ENCODE measurements at regions not wholly inside any gene's neighbourhood (a gene's known extent, or its start where the extent isn't known, plus 50 kb on each side); places are given as distances from the start of the nearest gene placed in this dataset.

DNA sequence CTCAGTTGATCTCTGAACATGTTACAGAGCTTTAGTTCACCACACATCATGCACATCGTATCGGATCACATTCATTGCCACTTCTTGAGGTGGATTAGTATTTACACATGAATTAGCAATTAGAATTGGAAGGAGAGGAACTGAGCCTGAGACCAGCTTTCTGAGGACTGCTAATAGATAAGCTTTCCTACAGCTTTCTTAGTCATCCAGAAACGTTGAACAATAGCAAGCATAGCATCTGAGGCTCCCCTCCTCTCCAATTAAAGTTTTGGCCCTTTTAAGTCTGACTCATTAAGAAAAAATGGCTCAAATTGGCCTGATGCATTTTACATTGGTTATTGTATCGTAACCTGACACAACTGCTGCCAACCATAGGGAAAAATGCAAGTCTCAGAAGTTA is 1130.4 kb downstream of the CDH8 start:
- no peak overlapping the region for H3K4me3 ChIP-seq (ENCODE audit: low read length)
- H3K27ac ChIP-seq (ENCODE audit: low read length), result no peak overlapping the region
- H3K27me3 ChIP-seq (ENCODE audit: control insufficient read depth, insufficient read depth, low read length), result no peaks in the 10 kb centered on the region
- no peaks in the 10 kb centered on the region for H3K36me3 ChIP-seq (ENCODE audit: control insufficient read depth, low read depth, low read length)
- H3K9ac ChIP-seq (ENCODE audit: low read length), result no peak overlapping the region
- H3K9me3 ChIP-seq (ENCODE audit: control insufficient read depth, low read depth, low read length), result no peaks in the 10 kb centered on the region
- peaks cover 7% of the 10 kb centered on the region for H3K4me1 ChIP-seq (ENCODE audit: control insufficient read depth, low read depth, low read length)

DNA sequence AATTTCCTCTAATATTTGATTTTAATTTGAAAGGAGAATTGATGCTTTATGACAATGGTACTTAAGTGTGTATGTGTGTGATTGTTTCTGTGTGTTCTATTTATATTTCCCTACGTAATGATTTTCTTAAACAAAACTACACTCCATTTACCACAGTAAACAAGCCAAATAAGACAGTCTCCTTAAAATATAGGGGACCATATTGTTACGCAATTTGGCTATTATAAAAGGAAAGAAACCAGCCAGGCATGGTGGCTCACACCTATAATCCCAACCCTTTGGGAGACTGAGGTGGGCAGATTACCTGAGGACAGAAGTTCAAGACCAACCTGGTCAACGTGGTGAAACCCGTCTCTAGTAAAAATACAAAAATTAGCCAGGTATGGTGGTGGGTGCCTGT is 1134.1 kb downstream of the CDH8 start:
- H3K9me3 ChIP-seq (ENCODE audit: control insufficient read depth, low read depth, low read length), result no peaks in the 10 kb centered on the region
- H3K4me1 ChIP-seq (ENCODE audit: control insufficient read depth, low read depth, low read length), result peaks cover 14% of the 10 kb centered on the region
- H3K36me3 ChIP-seq (ENCODE audit: control insufficient read depth, low read depth, low read length), result no peaks in the 10 kb centered on the region
- no peak overlapping the region for H3K27ac ChIP-seq (ENCODE audit: low read length)
- H3K9ac ChIP-seq (ENCODE audit: low read length), result no peak overlapping the region
- no peak overlapping the region for H3K4me3 ChIP-seq (ENCODE audit: low read length)
- no peaks in the 10 kb centered on the region for H3K27me3 ChIP-seq (ENCODE audit: control insufficient read depth, insufficient read depth, low read length)

DNA sequence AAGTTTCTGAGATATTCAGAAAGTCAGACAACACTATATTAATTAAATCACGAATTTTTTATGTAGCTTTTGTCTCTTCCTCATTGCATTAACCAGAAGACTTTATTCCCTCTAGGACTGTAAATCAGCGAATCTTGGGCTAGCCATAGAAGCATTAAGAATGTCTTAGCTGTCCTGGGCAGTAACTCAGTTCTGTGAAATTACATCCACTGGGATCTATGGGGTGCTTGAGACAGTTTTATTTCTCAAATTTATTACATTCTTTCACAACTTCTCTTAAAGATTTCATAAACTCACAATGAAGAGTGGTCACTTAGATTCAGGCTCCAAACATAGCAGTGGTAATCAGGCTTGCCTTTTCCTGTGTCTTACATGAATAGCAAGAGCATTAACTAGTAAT is 1153.4 kb downstream of the CDH8 start:
- no peak overlapping the region for H3K27ac ChIP-seq (ENCODE audit: low read length)
- H3K4me1 ChIP-seq (ENCODE audit: control insufficient read depth, low read depth, low read length), result no peaks in the 10 kb centered on the region
- H3K4me3 ChIP-seq (ENCODE audit: low read length), result no peak overlapping the region
- no peaks in the 10 kb centered on the region for H3K36me3 ChIP-seq (ENCODE audit: control insufficient read depth, low read depth, low read length)
- no peak overlapping the region for H3K9ac ChIP-seq (ENCODE audit: low read length)
- H3K27me3 ChIP-seq (ENCODE audit: control insufficient read depth, insufficient read depth, low read length), result no peaks in the 10 kb centered on the region
- H3K9me3 ChIP-seq (ENCODE audit: control insufficient read depth, low read depth, low read length), result no peaks in the 10 kb centered on the region

DNA sequence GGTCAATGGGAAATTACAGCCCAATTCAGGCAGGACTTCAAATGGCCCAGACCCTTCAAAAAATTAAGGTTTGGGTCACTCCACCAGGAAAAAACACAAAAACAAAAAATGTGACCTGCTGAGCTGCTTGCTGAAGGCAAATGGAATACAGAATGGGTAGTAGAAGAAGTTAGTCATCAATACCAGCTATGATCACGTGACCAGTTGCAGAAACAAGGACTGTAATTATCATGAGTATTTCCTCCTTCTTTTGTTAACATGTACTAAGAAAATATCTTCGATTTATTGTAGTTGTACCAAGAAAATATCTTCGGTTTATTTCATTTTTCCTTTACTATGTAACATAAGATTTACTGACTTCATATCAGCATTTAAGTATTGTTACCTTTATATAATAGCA is 1183.6 kb downstream of the CDH8 start:
- H3K27me3 ChIP-seq (ENCODE audit: control insufficient read depth, insufficient read depth, low read length), result no peaks in the 10 kb centered on the region
- no peak overlapping the region for H3K27ac ChIP-seq (ENCODE audit: low read length)
- no peaks in the 10 kb centered on the region for H3K4me1 ChIP-seq (ENCODE audit: control insufficient read depth, low read depth, low read length)
- H3K36me3 ChIP-seq (ENCODE audit: control insufficient read depth, low read depth, low read length), result no peaks in the 10 kb centered on the region
- H3K9ac ChIP-seq (ENCODE audit: low read length), result no peak overlapping the region
- no peak overlapping the region for H3K4me3 ChIP-seq (ENCODE audit: low read length)
- no peaks in the 10 kb centered on the region for H3K9me3 ChIP-seq (ENCODE audit: control insufficient read depth, low read depth, low read length)

- no peaks in the 10 kb centered on the region for H3K27me3 ChIP-seq (ENCODE audit: control insufficient read depth, insufficient read depth, low read length)
- no peaks in the 10 kb centered on the region for H3K36me3 ChIP-seq (ENCODE audit: control insufficient read depth, low read depth, low read length)
These were observed 1214.6 kb downstream of the CDH8 start for GRCh38 chr16:60821661-60822060.

GRCh38 chr16:60820361-60820760 is 1215.9 kb downstream of the CDH8 start:
- Histone ChIP-seq H3K36me3 (ENCODE audit: control insufficient read depth, low read depth, low read length) (no peaks in the 10 kb centered on the region), H3K27me3 (ENCODE audit: control insufficient read depth, insufficient read depth, low read length) (no peaks in the 10 kb centered on the region), H3K9ac (ENCODE audit: low read length) (no peak overlapping the region), H3K9me3 (ENCODE audit: control insufficient read depth, low read depth, low read length) (no peaks in the 10 kb centered on the region), H3K4me1 (ENCODE audit: control insufficient read depth, low read depth, low read length) (no peaks in the 10 kb centered on the region), H3K4me3 (ENCODE audit: low read length) (no peak overlapping the region), H3K27ac (ENCODE audit: low read length) (no peak overlapping the region)

More at GRCh38 chr16:60821661-60822060, 1214.6 kb downstream of the CDH8 start:
- Histone ChIP-seq H3K4me1 (ENCODE audit: control insufficient read depth, low read depth, low read length) (no peaks in the 10 kb centered on the region), H3K9ac (ENCODE audit: low read length) (no peak overlapping the region), H3K27ac (ENCODE audit: low read length) (no peak overlapping the region), H3K4me3 (ENCODE audit: low read length) (no peak overlapping the region), H3K9me3 (ENCODE audit: control insufficient read depth, low read depth, low read length) (no peaks in the 10 kb centered on the region)

GRCh38 chr16:60818465-60818864 is 1217.8 kb downstream of the CDH8 start:
- no peak overlapping the region for H3K4me3 ChIP-seq (ENCODE audit: low read length)
- no peak overlapping the region for H3K27ac ChIP-seq (ENCODE audit: low read length)
- no peaks in the 10 kb centered on the region for H3K9me3 ChIP-seq (ENCODE audit: control insufficient read depth, low read depth, low read length)
- H3K4me1 ChIP-seq (ENCODE audit: control insufficient read depth, low read depth, low read length), result no peaks in the 10 kb centered on the region
- H3K9ac ChIP-seq (ENCODE audit: low read length), result no peak overlapping the region
- no peaks in the 10 kb centered on the region for H3K36me3 ChIP-seq (ENCODE audit: control insufficient read depth, low read depth, low read length)
- H3K27me3 ChIP-seq (ENCODE audit: control insufficient read depth, insufficient read depth, low read length), result no peaks in the 10 kb centered on the region

DNA sequence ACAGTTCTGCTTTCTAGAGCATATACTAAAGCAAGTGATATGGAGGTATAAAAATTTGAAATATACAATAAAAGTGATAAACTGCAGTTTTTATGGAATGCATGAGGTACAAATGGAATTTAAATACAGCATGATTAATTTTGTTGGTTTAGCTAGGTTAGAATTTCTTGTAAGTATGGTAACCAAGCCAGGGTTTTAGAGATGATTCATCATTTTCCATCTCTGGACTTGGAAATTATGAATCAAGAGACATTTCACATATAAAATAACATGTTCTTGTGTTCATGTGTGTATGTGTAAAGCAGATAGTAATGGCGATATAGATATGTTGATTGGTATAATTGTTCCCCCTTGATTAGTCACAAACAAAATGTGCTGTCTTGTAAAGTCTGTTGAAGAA is 1219.8 kb downstream of the CDH8 start:
- no peak overlapping the region for H3K4me3 ChIP-seq (ENCODE audit: low read length)
- no peaks in the 10 kb centered on the region for H3K27me3 ChIP-seq (ENCODE audit: control insufficient read depth, insufficient read depth, low read length)
- H3K36me3 ChIP-seq (ENCODE audit: control insufficient read depth, low read depth, low read length), result no peaks in the 10 kb centered on the region
- no peaks in the 10 kb centered on the region for H3K4me1 ChIP-seq (ENCODE audit: control insufficient read depth, low read depth, low read length)
- H3K27ac ChIP-seq (ENCODE audit: low read length), result no peak overlapping the region
- H3K9ac ChIP-seq (ENCODE audit: low read length), result no peak overlapping the region
- no peaks in the 10 kb centered on the region for H3K9me3 ChIP-seq (ENCODE audit: control insufficient read depth, low read depth, low read length)

DNA sequence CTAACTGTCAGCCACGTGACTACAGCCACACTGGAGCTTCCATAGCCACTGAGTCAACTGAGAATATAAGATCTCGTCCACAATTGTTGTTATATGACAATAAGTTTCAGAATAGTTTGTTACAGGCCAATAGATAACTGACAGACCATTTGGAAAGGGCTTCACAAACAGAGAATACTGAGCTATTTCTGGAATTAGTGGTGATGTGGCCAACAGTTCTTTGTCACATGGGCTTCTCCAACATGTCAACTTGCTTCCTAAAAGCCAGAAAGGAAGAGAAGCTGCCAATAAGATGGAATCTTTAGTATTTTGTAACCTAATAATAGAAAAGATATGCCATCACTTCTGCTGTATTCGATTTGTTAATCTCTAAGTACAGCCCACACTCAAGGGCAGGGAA is 1220.4 kb downstream of the CDH8 start:
- no peak overlapping the region for H3K4me3 ChIP-seq (ENCODE audit: low read length)
- no peaks in the 10 kb centered on the region for H3K36me3 ChIP-seq (ENCODE audit: control insufficient read depth, low read depth, low read length)
- no peaks in the 10 kb centered on the region for H3K27me3 ChIP-seq (ENCODE audit: control insufficient read depth, insufficient read depth, low read length)
- no peak overlapping the region for H3K27ac ChIP-seq (ENCODE audit: low read length)
- no peaks in the 10 kb centered on the region for H3K9me3 ChIP-seq (ENCODE audit: control insufficient read depth, low read depth, low read length)
- H3K4me1 ChIP-seq (ENCODE audit: control insufficient read depth, low read depth, low read length), result no peaks in the 10 kb centered on the region
- H3K9ac ChIP-seq (ENCODE audit: low read length), result no peak overlapping the region

DNA sequence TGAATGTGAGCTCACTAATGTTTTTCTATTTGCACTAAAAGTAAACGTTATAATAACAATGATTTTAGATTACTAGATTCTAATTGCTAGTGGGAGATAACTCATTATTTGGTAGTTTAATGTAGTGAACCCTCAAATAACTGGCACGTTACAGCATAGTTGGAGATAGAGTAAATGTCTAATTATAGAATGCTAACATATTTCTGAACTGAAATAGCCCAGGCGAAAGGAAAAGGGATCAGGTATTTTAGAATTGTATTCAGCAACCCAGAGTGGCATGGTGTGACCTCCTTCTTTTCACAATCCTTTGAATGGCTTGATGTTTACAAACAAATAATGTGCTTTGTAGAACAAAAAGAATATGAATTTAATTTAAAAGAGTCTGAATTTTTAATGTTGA is 1221.2 kb downstream of the CDH8 start:
- no peaks in the 10 kb centered on the region for H3K27me3 ChIP-seq (ENCODE audit: control insufficient read depth, insufficient read depth, low read length)
- H3K36me3 ChIP-seq (ENCODE audit: control insufficient read depth, low read depth, low read length), result no peaks in the 10 kb centered on the region
- no peaks in the 10 kb centered on the region for H3K9me3 ChIP-seq (ENCODE audit: control insufficient read depth, low read depth, low read length)
- H3K9ac ChIP-seq (ENCODE audit: low read length), result no peak overlapping the region
- no peaks in the 10 kb centered on the region for H3K4me1 ChIP-seq (ENCODE audit: control insufficient read depth, low read depth, low read length)
- no peak overlapping the region for H3K4me3 ChIP-seq (ENCODE audit: low read length)
- no peak overlapping the region for H3K27ac ChIP-seq (ENCODE audit: low read length)

GRCh38 chr16:60811657-60812056 is 1224.6 kb downstream of the CDH8 start:
- no peaks in the 10 kb centered on the region for H3K9me3 ChIP-seq (ENCODE audit: control insufficient read depth, low read depth, low read length)
- H3K27ac ChIP-seq (ENCODE audit: low read length), result no peak overlapping the region
- H3K4me1 ChIP-seq (ENCODE audit: control insufficient read depth, low read depth, low read length), result no peaks in the 10 kb centered on the region
- H3K4me3 ChIP-seq (ENCODE audit: low read length), result no peak overlapping the region
- H3K27me3 ChIP-seq (ENCODE audit: control insufficient read depth, insufficient read depth, low read length), result no peaks in the 10 kb centered on the region
- H3K9ac ChIP-seq (ENCODE audit: low read length), result no peak overlapping the region
- no peaks in the 10 kb centered on the region for H3K36me3 ChIP-seq (ENCODE audit: control insufficient read depth, low read depth, low read length)

- Histone ChIP-seq H3K4me1 (ENCODE audit: control insufficient read depth, low read depth, low read length) (no peaks in the 10 kb centered on the region), H3K4me3 (ENCODE audit: low read length) (no peak overlapping the region), H3K27me3 (ENCODE audit: control insufficient read depth, insufficient read depth, low read length) (no peaks in the 10 kb centered on the region), H3K9ac (ENCODE audit: low read length) (no peak overlapping the region), H3K9me3 (ENCODE audit: control insufficient read depth, low read depth, low read length) (no peaks in the 10 kb centered on the region), H3K36me3 (ENCODE audit: control insufficient read depth, low read depth, low read length) (no peaks in the 10 kb centered on the region), H3K27ac (ENCODE audit: low read length) (no peak overlapping the region)
These were observed 1225.1 kb downstream of the CDH8 start for GRCh38 chr16:60811051-60811608.

Measured in iPS-18a (cell line).